AG04450 (cell line): ENCODE measurements at regions not wholly inside any gene's neighbourhood (a gene's known extent, or its start where the extent isn't known, plus 50 kb on each side); places are given as distances from the start of the nearest gene placed in this dataset.

Source experiments
- CTCF ChIA-PET: fragments of 300-600, 350-600 bp; formaldehyde crosslinking; extraction: SDS; loops from one replicate; lab custom pipeline; 2022; ENCODE audit warnings: antibody characterized with exemption, inconsistent platforms; lab: Charles Lee
- POLR2A ChIA-PET: fragments of 350-600 bp; formaldehyde crosslinking; extraction: SDS; loops from one replicate; lab custom pipeline; 2021; ENCODE audit warnings: antibody characterized with exemption, inconsistent platforms; lab: Yijun Ruan, JAX
- DNase-seq: peaks from one replicate; pipeline ENCODE4 v3.0.0-alpha.2; 2011; ENCODE audit warnings: low read depth, low spot score
- H3K27ac ChIP-seq: one replicate; pipeline ENCODE4 v1.5.1; 2012; ENCODE audit warnings: low read depth, low read length, control low read depth
- H3K27me3 ChIP-seq: one replicate; pipeline ENCODE4 v1.6.0; 2012; ENCODE audit warnings: low read length; ENCODE audit not compliant: control insufficient read depth, insufficient read depth
- H3K4me3 ChIP-seq: 2 replicates; pipeline ENCODE4 v1.5.1; 2011; ENCODE audit warnings: mild to moderate bottlenecking, low read depth, low read length, control low read depth
- H3K9me3 ChIP-seq: 2 replicates; pipeline ENCODE4 v1.5.1; 2012; ENCODE audit warnings: low read length; ENCODE audit not compliant: control insufficient read depth, insufficient read depth
- CTCF ChIP-seq: IDR thresholded peaks from 2 replicates; pipeline ENCODE4 v1.5.1; 2011; ENCODE audit warnings: low read depth, low read length, control low read depth, inconsistent platforms

- Histone ChIP-seq H3K27ac (no peak overlapping the region), H3K27me3 (peaks cover 30% of the 10 kb centered on the region), H3K9me3 (peaks cover 4% of the 10 kb centered on the region; the same call in 1 of the 2 replicates), H3K4me3 (no peak overlapping the region)
- ChIA-PET CTCF (interaction anchor here (0.9 to 2.3 kb wide), 8 partner anchors 9 to 676 kb away, joined by 3 to 14 read pairs (median 6); no protein-coding TSS in a partner anchor), POLR2A (no interaction called here)
- peak; percentile 4 for DNase-seq
- peak; percentile 88 for TF ChIP-seq CTCF
Observed at GRCh38 chr6:30411515-30412207, 66.7 kb downstream of the RPP21 start.

GRCh38 chr6:30418448-30418847, 70.9 kb upstream of the HLA-E start:
- DNase-seq = no peak
- no peak overlapping the region for H3K27ac ChIP-seq
- H3K9me3 ChIP-seq = no peaks in the 10 kb centered on the region; the same call in 1 of the 2 replicates
- POLR2A ChIA-PET = no interaction called here
- no peak for TF ChIP-seq CTCF
- CTCF ChIA-PET = no interaction called here
- H3K4me3 ChIP-seq = no peak overlapping the region
- peaks cover 27% of the 10 kb centered on the region for H3K27me3 ChIP-seq

GRCh38 chr6:30424549-30424948, 64.8 kb upstream of the HLA-E start:
- Histone ChIP-seq H3K27ac (no peak overlapping the region), H3K9me3 (no peaks in the 10 kb centered on the region), H3K4me3 (no peak overlapping the region), H3K27me3 (peaks cover 7% of the 10 kb centered on the region)
- DNase-seq = no peak
- CTCF ChIA-PET = interaction anchor here (1.5 kb wide), 1 partner anchor 25 kb away, joined by 4 read pairs; no protein-coding TSS in a partner anchor
- POLR2A ChIA-PET = no interaction called here
- TF ChIP-seq CTCF = no peak
